Activated CD8-positive, alpha-beta memory T cell treated with anti-CD3 and anti-CD28 coated beads for 36 hours (primary cell): ENCODE measurements at regions not wholly inside any gene's neighbourhood (a gene's known extent, or its start where the extent isn't known, plus 50 kb on each side); places are given as distances from the start of the nearest gene placed in this dataset.
"Not testable (repeated sequence)": the region's sequence is repeated elsewhere in the genome, so short reads cannot be mapped to it uniquely, and the experiment has no call there.

Source experiments
- CTCF ChIA-PET: fragments of 350-600 bp; sonication (Branson Sonifier 250); formaldehyde crosslinking; loops from one replicate; lab custom pipeline; 2021; ENCODE audit warnings: antibody characterized with exemption; lab: Charles Lee
- POLR2A ChIA-PET: fragments of 350-600 bp; sonication (Branson Sonifier 250); formaldehyde crosslinking; loops from one replicate; lab custom pipeline; 2021; ENCODE audit warnings: antibody characterized with exemption; lab: Charles Lee

DNA sequence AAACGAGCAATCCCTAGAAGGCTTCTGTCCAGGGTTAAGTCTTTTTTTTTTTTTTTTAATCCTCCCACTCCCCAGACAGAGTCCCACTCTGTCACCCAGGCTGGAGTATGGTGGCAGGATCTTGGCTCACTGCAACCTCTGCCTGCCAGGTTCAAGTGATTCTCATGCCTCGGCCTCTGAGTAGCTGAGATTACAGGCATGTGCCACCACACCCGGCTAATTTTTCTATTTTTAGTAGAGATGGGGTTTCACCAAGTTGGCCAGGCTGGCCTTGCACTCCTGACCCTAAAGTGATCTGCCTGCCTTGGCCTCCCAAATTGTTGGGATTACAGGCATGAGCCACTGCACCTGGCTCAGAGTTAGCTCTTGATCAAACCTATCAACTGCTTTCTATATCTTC, 67.1 kb upstream of the PTPRG start:
- CTCF ChIA-PET, result not testable (repeated sequence)

DNA sequence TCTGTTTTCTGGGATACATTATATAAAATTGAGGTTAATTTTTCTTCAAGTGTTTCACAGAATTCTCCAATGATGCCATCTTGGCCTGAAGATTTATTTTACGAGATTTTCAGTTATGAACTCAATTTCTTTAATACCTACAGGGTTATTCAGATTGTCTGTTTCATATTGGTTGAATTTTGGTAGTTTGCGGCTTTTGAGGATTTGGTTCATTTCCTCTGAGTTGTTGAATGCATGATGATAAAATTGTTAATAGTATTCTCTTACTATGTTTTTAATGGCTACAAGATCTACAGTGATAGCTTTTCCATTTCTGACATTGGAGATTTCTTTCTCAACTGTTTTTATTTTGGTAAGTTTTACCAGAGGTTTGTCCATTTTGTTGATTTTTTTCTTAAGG, 63.9 kb upstream of the PTPRG start:
- CTCF ChIA-PET, result no interaction called here
- POLR2A ChIA-PET, result no interaction called here

More for the DNA sequence above, 67.1 kb upstream of the PTPRG start:
- POLR2A ChIA-PET, result not testable (repeated sequence)

DNA sequence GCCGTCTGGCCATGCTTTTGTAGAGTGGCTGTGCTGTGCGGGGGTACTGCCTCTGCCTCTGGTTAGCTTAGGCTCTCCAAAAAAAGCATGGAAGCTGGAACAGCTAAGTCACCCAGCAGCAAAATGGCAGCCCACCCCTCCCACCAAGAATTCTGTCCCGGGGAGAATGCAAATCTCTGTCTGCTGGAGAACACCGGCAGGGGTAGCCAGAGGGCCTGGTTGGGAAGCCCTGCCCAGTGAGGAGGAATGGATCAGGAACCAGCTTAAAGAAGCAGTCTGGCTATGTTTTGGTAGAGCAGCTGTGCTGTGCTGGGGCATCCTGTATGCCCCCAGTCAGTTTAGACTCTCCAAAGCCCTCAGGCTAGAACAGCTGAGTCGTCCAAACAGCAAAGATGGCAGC, 56.2 kb upstream of the PTPRG start:
- CTCF ChIA-PET, result no interaction called here
- POLR2A ChIA-PET, result no interaction called here

DNA sequence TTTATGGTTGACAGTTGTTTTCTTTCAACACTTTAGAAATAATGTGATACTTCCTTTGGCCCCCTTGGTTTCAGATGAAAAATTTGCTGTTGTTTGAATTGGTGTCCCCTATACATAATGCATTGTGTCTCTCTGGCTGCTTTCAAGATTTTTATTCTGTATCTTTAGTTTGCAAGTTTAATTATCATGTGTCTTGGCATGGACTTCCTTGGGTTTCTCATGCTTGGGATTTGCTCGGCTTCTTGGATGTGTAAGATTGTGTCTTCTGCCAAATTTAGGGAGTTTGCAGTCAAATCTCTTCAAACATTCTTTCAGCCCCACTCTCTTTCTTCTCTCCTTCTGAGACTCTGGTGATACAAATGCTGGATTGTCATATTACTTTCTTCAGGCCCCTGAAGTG, 53.4 kb upstream of the PTPRG start:
- ChIA-PET POLR2A (no interaction called here), CTCF (no interaction called here)
